ENCODE measurements at regions not wholly inside any gene's neighbourhood (a gene's known extent, or its start where the extent isn't known, plus 50 kb on each side); places are given as distances from the start of the nearest gene placed in this dataset.
"Not testable (repeated sequence)": the region's sequence is repeated elsewhere in the genome, so short reads cannot be mapped to it uniquely, and the experiment has no call there.

DNA sequence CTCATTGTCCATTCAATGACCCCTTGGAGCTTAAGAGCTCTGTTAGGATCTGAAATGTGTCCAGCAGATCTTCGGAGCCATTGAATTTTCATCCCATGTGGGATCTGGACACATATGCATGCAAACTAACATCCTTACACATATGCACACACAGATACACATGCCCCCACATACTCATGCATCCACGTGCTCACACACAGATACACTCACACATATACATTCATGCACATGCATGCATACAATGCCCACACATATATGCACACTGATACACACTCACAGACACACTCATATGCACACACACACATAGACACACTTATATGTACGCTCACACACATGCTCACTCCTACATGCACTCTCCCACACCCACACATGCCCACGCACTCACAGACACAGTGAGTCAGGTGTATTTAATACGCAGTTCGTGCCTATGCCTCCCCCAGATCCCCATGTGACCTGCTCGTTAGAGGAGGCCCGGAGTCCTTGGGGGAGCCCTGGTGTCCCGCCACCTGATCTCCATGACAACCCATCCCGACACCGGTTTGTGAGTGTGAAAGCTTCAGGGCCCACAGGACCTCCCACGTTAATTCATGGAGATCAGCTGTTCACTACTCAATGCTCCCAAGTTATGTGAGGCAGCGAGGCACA, 121.9 kb upstream of the SULF2 start:
- DNase-seq: no peak

DNA sequence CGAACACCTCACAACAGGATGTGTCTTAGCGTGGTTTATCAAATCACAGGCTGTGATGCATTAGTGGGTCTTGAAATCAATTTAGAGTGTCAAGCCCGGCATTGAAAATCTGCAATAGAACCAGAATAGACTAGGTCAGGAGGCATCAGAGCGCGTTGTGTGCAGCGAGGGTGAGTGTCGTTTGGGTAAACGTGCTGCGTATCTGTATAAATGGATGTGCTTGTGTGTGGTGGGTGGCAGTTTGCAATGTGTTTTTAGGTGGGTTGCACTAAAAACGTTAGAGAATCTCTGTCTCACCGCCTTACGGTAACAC, 121.0 kb upstream of the SULF2 start:
- DNase-seq: no peak

- DNase-seq: no peak
Observed at GRCh38 chr20:47905628-47906347, 120.5 kb upstream of the SULF2 start.

- not testable (repeated sequence) for DNase-seq
Observed at GRCh38 chr20:47903009-47903408, 117.7 kb upstream of the SULF2 start.

DNA sequence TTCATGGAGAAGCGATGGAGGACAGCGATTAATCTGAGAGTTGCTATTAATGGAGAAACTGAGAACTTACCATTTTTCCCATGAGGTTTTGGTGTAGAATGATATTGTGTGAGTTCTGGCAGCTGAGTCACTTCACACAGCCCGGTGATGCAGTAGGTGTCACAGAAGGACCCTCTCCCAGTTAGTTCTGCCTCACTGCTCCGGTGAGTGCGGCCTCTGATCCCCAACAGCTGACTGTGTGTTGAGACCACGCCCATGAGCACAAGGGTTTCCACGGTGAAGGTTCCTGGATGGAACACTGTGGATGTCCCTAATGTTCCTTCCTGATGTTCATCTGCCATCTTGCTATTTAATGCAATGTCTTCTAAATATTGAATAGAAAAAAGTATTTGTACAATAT, 114.0 kb upstream of the SULF2 start:
- DNase-seq: not testable (repeated sequence)

DNA sequence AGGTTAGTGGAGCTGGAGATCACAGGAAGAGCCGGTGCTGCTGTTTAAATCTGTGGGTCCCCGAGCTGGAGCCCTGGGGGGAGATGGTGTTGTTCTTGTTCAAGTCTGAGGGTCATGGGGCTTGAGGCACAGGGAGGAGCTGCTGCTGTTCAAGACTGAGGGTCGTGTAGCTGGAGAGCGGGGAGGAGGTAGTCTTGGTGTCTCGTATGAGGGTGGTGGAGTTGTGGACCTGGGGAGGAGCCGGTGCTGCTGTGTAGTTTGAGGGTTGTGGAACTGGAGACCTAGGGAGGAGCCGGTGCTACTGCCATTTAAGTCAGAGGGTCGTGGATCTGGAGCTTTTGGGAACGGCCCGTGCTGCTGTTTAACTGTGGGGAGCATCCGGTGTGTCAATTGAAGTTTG, 112.2 kb upstream of the SULF2 start:
- DNase-seq: no peak

GRCh38 chr20:47892681-47893080, 107.4 kb upstream of the SULF2 start:
- not testable (repeated sequence) for DNase-seq

- DNase-seq: not testable (repeated sequence)
Observed at GRCh38 chr20:47890708-47891107, 105.4 kb upstream of the SULF2 start.

- not testable (repeated sequence) for DNase-seq
Observed at GRCh38 chr20:47889751-47890150, 104.5 kb upstream of the SULF2 start.

- DNase-seq: no peak
Observed at GRCh38 chr20:47888351-47888750, 103.1 kb upstream of the SULF2 start.

DNA sequence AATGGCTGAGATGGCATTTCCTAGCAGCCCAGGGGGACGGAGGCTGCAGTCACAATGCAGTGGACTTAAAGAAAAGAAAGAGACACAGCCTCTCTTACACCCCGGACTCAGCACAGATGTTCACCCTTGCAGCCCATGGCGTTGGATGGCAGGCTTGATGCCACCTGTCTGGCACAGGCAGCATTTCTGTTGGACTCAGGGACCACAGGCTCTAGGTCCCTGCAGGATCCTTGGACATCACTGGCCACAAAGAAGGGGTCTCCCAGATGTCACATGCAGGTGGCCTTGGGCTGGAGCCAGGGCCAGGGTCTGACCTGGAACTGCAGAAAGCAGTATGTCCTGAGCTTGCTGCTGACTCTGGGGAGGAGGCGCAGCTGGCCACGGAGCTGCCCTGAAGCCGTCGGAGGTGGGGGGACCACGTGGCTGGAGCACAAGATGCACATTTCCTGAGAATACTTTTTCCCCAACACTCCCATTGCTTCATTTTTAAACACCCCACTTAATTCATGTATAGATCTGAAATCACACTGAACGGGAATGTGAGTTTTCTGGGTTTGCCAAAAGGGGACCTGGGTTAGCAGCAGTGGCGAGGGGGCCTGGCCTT, 102.3 kb upstream of the SULF2 start:
- DNase-seq: no peak

GRCh38 chr20:47887064-47887463, 101.8 kb upstream of the SULF2 start:
- no peak for DNase-seq

DNA sequence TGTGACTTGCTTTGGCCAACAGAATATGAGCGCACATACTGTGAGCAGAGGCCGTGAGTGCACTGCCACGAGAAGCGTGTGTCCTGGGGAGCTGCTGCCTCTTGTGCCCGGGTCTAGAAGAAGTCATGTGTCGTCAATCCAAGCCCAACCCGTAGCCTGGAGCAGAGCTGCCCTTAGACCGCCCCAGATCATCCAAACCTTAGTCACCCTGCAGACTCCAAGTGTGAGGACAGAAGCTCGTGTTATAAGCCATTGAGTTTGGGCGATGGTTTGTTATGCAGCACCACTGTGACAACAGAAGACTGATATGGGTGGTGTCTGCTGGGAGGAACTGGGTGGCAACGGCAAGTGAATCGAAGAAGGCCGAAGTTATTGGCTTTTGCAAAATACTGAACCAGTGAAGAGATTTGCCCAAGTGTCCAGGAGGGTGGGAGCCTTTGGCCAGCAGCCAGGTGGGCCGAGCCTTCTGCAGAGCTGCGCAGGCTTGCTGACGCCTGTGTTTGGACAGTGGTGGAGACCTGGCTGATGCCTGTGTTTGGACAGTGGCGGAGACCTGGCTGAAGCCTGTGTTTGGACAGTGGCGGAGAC, 101.3 kb upstream of the SULF2 start:
- no peak for DNase-seq

- DNase-seq: no peak
Observed at GRCh38 chr20:47885909-47886453, 100.7 kb upstream of the SULF2 start.

DNA sequence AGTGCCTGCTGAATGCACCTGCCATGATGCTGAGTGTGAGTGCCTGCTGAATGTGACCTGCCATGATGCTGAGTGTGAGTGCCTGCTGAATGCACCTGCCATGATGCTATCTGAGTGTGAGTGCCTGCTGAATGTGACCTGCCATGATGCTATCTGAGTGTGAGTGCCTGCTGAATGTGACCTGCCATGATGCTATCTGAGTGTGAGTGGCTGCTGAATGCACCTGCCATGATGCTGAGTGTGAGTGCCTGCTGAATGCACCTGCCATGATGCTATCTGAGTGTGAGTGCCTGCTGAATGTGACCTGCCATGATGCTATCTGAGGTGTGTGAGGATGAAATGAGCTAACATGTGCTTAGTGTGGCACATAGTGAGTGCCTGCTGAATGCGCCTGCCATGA, 98.7 kb upstream of the SULF2 start:
- DNase-seq: not testable (repeated sequence)

GRCh38 chr20:47883186-47883585, 97.9 kb upstream of the SULF2 start:
- DNase-seq: no peak

DNA sequence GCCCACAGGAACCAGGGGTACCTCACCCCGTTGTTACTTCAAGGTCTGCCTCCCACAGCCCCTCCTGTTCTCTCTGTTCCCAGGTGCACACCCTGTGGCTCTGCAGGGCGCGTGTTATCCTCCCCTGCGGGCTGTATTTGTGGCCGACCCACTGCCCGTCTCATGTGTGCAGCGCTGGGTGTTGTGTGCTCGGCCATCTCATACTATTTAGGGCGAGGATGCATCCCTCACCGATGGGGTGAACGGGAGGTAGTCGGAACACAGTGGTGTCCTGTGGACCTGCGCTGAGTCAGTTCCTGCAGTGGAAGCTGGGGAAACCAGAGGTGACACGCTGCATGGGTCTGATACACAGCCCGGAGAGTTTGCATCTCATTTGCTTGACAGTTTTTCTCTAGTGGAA, 94.5 kb upstream of the SULF2 start:
- no peak for DNase-seq

DNA sequence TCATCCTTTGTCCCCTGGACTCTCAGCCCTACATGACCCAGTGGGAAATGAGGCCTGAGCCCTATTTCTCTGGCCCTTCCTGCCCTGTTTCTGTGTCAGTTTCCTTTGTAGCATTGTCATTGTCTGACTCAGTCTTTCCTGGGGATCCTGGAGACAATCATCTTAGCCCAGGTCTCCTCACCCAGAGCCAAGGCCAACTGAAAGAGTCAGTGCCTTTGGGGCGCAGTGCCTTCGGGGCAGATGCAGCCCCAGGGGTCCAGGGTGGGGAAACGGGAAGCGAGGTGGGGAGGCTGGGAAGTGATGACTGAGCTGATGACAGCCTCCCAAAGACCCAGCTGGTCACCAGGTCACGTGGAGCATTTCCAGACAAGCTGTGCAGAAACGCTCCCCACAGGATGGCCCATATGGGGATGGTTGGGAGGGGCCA, 93.3 kb upstream of the SULF2 start:
- DNase-seq: peak; percentile 30

DNA sequence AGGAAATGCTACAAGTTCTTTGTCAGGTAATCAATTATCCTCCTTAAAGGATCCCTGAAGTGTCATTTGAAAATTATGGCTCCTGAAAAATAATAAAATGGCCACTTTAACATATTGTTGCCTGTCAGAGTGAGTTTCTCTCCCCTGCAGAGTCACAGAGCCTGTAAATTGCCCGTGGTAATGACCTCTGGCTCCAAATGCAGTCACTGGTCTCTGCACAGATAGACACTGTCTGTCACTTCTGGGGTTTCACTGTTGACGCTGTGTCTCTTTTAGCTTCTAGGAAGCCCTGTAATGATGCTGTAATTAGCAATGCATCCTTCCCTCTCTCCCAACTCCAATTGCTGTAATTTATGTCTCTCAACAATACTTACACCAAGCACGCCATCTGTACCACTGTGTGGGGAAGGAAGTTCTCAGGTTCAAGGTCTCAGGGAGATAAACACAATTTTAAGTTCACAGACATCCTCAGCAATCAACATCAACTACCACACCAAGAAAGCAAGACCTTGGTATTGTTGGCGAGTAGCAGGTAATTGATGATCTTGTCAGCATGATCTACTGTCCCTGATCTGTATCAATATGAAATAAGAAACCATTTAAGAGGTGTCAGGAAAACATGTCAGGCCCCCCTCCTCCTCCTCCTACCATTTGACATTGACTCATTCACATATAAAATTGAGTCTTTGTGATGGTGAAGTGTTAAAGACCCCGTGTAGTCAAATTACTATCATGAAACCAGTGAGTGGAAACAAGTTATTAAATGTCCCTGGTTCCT, 91.2 kb upstream of the SULF2 start:
- no peak for DNase-seq

DNA sequence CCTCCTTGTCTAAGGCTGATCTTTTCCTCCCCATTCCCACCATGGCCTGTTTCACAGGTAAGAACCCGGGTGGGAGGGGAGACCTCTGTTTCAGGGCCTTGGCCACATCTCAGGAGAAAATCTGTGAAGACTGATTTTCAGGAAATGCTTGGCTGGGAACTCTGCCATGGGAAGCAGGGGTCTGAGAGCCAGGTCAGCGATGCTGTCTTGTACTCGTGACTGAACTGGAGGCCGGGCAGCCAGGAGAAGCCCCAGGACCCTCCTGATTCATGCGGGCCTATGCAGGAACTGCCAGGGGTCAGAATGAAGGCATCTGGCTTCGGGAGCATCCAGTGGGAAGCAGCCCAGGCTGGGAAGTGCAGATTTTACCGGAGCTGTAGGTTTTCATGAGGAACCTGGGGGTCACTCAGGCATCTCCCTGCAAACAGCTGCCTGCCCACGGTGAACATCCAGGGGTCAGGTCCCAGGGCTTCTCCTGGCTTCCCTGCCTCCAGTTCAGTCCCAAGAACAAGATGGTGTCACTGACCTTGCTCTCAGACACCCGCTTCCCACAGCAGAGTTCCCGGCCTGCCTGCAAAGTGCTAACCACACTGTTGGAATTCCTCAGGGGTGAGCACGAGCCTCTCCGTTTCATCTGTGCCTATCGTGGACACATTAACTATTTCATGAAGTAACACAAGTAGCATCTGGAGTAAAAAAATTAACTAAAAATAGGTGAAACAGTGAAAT, 90.2 kb upstream of the SULF2 start:
- DNase-seq: peak; percentile 65

- no peak for DNase-seq
Observed at GRCh38 chr20:47872341-47872740, 87.1 kb upstream of the SULF2 start.

- DNase-seq: no peak
Observed at GRCh38 chr20:47870475-47870874, 85.2 kb upstream of the SULF2 start.

All from fibroblast of skin of right quadriceps (primary cell).